OCI-LY7 (cell line): ENCODE measurements at regions not wholly inside any gene's neighbourhood (a gene's known extent, or its start where the extent isn't known, plus 50 kb on each side); places are given as distances from the start of the nearest gene placed in this dataset.

Source experiments
- CTCF ChIP-seq: fragments of 200-600 bp; sonication (generic); conservative IDR thresholded peaks from 2 replicates; pipeline ENCODE4 v1.5.1; 2014; ENCODE audit warnings: mild to moderate bottlenecking, antibody characterized with exemption, low read length, moderate library complexity, mixed read lengths
- EZH2phosphoT487 ChIP-seq: fragments of 200-600 bp; sonication (generic); IDR thresholded peaks from 2 replicates; pipeline ENCODE4 v1.6.1; 2018; ENCODE audit warnings: low read depth, borderline replicate concordance, mild to moderate bottlenecking, mixed run types, antibody characterized with exemption, low read length, moderate library complexity, mixed read lengths

- no peak for TF ChIP-seq CTCF
- TF ChIP-seq EZH2phosphoT487 = no peak
Observed at GRCh38 chr3:178949896-178950295, 121.7 kb downstream of the ZMAT3 start.
